Smooth muscle cell (in vitro differentiated cells): ENCODE measurements at regions not wholly inside any gene's neighbourhood (a gene's known extent, or its start where the extent isn't known, plus 50 kb on each side); places are given as distances from the start of the nearest gene placed in this dataset.

Experiments used
- DNase-seq: peaks from one replicate; lab custom pipeline; 2025; ENCODE audit not compliant: unreplicated experiment; lab: John Stamatoyannopoulos, UW
- H2AFZ ChIP-seq: fragments of 200-600 bp; sonication (generic); 2 replicates; pipeline ENCODE4 v1.6.0; 2016; ENCODE audit warnings: antibody characterized with exemption, low read depth, mild to moderate bottlenecking
- H3F3A ChIP-seq: fragments of 200-600 bp; sonication (generic); 2 replicates; pipeline ENCODE4 v1.6.0; 2017; ENCODE audit warnings: antibody characterized with exemption, low read depth
- H3K27ac ChIP-seq: fragments of 200-600 bp; sonication (generic); 2 replicates; pipeline ENCODE4 v1.5.1; 2016; ENCODE audit warnings: low read depth, mild to moderate bottlenecking
- H3K27me3 ChIP-seq: fragments of 200-600 bp; sonication (generic); 2 replicates; pipeline ENCODE4 v1.6.1; 2016; ENCODE audit warnings: low read depth, mild to moderate bottlenecking
- H3K36me3 ChIP-seq: fragments of 200-600 bp; sonication (generic); 2 replicates; pipeline ENCODE4 v1.5.1; 2016; ENCODE audit warnings: low read depth
- H3K4me1 ChIP-seq: fragments of 200-600 bp; sonication (generic); 2 replicates; pipeline ENCODE4 v1.5.1; 2016; ENCODE audit warnings: low read depth
- H3K4me2 ChIP-seq: fragments of 200-600 bp; sonication (generic); 2 replicates; pipeline ENCODE4 v1.6.0; 2016; ENCODE audit warnings: mild to moderate bottlenecking
- H3K4me3 ChIP-seq: fragments of 200-600 bp; sonication (generic); 2 replicates; pipeline ENCODE4 v1.5.1; 2016; ENCODE audit warnings: mild to moderate bottlenecking
- H3K79me2 ChIP-seq: fragments of 200-600 bp; sonication (generic); 2 replicates; pipeline ENCODE4 v1.6.0; 2016; ENCODE audit warnings: low read depth, mild to moderate bottlenecking
- H3K9ac ChIP-seq: fragments of 200-600 bp; sonication (generic); 2 replicates; pipeline ENCODE4 v1.6.0; 2016; ENCODE audit warnings: low read depth
- H3K9me3 ChIP-seq: fragments of 200-600 bp; sonication (generic); replicated peaks from 2 replicates; pipeline ENCODE4 v1.5.1; 2016; ENCODE audit warnings: low read depth
- H4K20me1 ChIP-seq: fragments of 200-600 bp; sonication (generic); 2 replicates; pipeline ENCODE4 v1.6.0; 2016; ENCODE audit warnings: low read depth
- CTCF ChIP-seq: fragments of 200-600 bp; sonication (generic); IDR thresholded peaks from 2 replicates; pipeline ENCODE4 v1.5.1; 2017; ENCODE audit warnings: borderline replicate concordance, mild to moderate bottlenecking, antibody characterized with exemption; ENCODE audit not compliant: insufficient read depth, poor library complexity, severe bottlenecking
- WGBS: methylation state at CpG from one replicate; pipeline ENCODE4 v1.1.7; 2016; ENCODE audit warnings: low lambda C conversion rate; 5-methylcytosine and 5-hydroxymethylcytosine counted together

- no peak overlapping the region for H3K4me3 ChIP-seq
- H3K4me2 ChIP-seq = no peak overlapping the region
- H3F3A ChIP-seq = peaks cover 4% of the 10 kb centered on the region
- no peaks in the 10 kb centered on the region for H3K36me3 ChIP-seq
- WGBS = 92% methylated on average over 6 of the region's 6 CpGs
- no peaks in the 10 kb centered on the region for H4K20me1 ChIP-seq
- no peaks in the 10 kb centered on the region for H3K9me3 ChIP-seq
- H3K27ac ChIP-seq = no peak overlapping the region
- no peaks in the 10 kb centered on the region for H3K79me2 ChIP-seq
- H3K9ac ChIP-seq = no peak overlapping the region
- peaks cover 9% of the 10 kb centered on the region for H3K4me1 ChIP-seq
- H2AFZ ChIP-seq = no peak overlapping the region
- no peak for DNase-seq
- no peaks in the 10 kb centered on the region for H3K27me3 ChIP-seq
- TF ChIP-seq CTCF = no peak
Observed at GRCh38 chr1:239931341-239931740, 160.3 kb upstream of the FMN2 start.

- H3K4me2 ChIP-seq = no peak overlapping the region
- no peak for DNase-seq
Observed at GRCh38 chr1:239939602-239940001, 152.1 kb upstream of the FMN2 start.

DNA sequence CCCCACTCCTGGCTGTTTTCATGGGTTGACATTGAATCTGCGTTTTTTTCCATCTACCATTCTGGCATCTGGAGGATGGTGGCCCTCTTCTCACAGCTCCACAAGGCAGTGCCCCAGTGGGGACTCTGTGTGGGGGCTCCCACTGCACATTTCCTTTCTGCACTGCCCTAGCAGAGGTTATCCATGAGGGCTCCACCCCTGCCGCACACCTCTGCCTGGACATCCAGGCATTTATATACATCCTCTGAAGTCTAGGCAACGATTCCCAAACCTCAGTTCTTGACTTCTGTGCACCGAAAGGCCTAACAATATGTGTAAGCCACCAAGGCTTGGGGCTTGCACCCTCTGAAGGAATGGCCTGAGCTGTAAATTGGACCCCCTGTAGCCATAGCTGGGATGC lies 147.9 kb upstream of the FMN2 start:
- Histone ChIP-seq H3K4me1 (no peaks in the 10 kb centered on the region), H3F3A (no peaks in the 10 kb centered on the region), H3K4me2 (no peak overlapping the region), H2AFZ (no peak overlapping the region), H3K27ac (no peak overlapping the region), H3K27me3 (no peaks in the 10 kb centered on the region), H3K4me3 (no peak overlapping the region), H3K79me2 (no peaks in the 10 kb centered on the region), H4K20me1 (no peaks in the 10 kb centered on the region), H3K9me3 (no peaks in the 10 kb centered on the region), H3K36me3 (no peaks in the 10 kb centered on the region), H3K9ac (no peak overlapping the region)
- no peak for TF ChIP-seq CTCF
- no peak for DNase-seq
- WGBS = 95% methylated on average over 4 of the region's 4 CpGs

More at GRCh38 chr1:239939602-239940001, 152.1 kb upstream of the FMN2 start:
- no peak for TF ChIP-seq CTCF
- Histone ChIP-seq H2AFZ (no peak overlapping the region), H3K79me2 (no peaks in the 10 kb centered on the region), H3K4me1 (no peaks in the 10 kb centered on the region), H4K20me1 (no peaks in the 10 kb centered on the region), H3K27me3 (no peaks in the 10 kb centered on the region), H3K9ac (no peak overlapping the region), H3K4me3 (no peak overlapping the region), H3K9me3 (no peaks in the 10 kb centered on the region), H3K36me3 (no peaks in the 10 kb centered on the region), H3F3A (no peaks in the 10 kb centered on the region), H3K27ac (no peak overlapping the region)
- 85% methylated on average over 2 of the region's 2 CpGs for WGBS

DNA sequence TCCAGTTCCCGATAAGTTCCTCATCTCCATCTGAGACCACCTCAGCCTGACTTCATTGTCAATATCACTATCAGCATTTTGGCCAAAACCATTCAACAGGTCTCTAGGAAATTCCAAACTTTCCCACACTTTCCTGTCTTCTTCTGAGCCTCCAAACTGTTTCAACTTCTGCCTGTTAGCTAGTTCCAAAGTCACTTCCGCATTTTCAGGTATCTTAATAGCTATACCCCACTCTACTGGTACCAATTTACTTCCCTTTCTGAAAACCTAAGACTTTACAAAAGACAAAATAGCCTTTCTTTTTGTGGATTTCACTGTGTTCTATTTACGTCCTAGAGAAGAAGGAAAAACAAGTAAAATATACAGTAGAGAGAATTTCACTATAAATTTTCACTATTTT lies 147.0 kb upstream of the FMN2 start:
- Histone ChIP-seq H3K9ac (no peak overlapping the region), H3K4me3 (no peak overlapping the region), H3K4me1 (no peaks in the 10 kb centered on the region), H3K27ac (no peak overlapping the region), H3F3A (no peaks in the 10 kb centered on the region), H4K20me1 (no peaks in the 10 kb centered on the region), H3K79me2 (no peaks in the 10 kb centered on the region), H3K4me2 (no peak overlapping the region), H3K36me3 (no peaks in the 10 kb centered on the region), H3K9me3 (no peaks in the 10 kb centered on the region), H2AFZ (no peak overlapping the region), H3K27me3 (no peaks in the 10 kb centered on the region)
- DNase-seq = no peak
- WGBS = 96% methylated on average over 3 of the region's 3 CpGs
- TF ChIP-seq CTCF = no peak
